ENCODE measurements at regions not wholly inside any gene's neighbourhood (a gene's known extent, or its start where the extent isn't known, plus 50 kb on each side); places are given as distances from the start of the nearest gene placed in this dataset.

- TF ChIP-seq, protein P1, sequence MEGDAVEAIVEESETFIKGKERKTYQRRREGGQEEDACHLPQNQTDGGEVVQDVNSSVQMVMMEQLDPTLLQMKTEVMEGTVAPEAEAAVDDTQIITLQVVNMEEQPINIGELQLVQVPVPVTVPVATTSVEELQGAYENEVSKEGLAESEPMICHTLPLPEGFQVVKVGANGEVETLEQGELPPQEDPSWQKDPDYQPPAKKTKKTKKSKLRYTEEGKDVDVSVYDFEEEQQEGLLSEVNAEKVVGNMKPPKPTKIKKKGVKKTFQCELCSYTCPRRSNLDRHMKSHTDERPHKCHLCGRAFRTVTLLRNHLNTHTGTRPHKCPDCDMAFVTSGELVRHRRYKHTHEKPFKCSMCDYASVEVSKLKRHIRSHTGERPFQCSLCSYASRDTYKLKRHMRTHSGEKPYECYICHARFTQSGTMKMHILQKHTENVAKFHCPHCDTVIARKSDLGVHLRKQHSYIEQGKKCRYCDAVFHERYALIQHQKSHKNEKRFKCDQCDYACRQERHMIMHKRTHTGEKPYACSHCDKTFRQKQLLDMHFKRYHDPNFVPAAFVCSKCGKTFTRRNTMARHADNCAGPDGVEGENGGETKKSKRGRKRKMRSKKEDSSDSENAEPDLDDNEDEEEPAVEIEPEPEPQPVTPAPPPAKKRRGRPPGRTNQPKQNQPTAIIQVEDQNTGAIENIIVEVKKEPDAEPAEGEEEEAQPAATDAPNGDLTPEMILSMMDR (tag by site-specific recombination; IDR thresholded peaks at IDR 0.05): no peak
- TF ChIP-seq, protein P2, sequence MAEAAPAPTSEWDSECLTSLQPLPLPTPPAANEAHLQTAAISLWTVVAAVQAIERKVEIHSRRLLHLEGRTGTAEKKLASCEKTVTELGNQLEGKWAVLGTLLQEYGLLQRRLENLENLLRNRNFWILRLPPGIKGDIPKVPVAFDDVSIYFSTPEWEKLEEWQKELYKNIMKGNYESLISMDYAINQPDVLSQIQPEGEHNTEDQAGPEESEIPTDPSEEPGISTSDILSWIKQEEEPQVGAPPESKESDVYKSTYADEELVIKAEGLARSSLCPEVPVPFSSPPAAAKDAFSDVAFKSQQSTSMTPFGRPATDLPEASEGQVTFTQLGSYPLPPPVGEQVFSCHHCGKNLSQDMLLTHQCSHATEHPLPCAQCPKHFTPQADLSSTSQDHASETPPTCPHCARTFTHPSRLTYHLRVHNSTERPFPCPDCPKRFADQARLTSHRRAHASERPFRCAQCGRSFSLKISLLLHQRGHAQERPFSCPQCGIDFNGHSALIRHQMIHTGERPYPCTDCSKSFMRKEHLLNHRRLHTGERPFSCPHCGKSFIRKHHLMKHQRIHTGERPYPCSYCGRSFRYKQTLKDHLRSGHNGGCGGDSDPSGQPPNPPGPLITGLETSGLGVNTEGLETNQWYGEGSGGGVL (tag by site-specific recombination; IDR thresholded peaks at IDR 0.05): no peak
- no peak for TF ChIP-seq ZNF707 (tag by site-specific recombination; IDR thresholded peaks at IDR 0.05)
- no peak for TF ChIP-seq ZBTB1 (tag by site-specific recombination; IDR thresholded peaks at IDR 0.05)
- no peak for TF ChIP-seq ZFP41 (tag by site-specific recombination; IDR thresholded peaks at IDR 0.05; ENCODE audit: borderline replicate concordance)
- TF ChIP-seq ZNF433 (tag by site-specific recombination; IDR thresholded peaks at IDR 0.05; ENCODE audit: low read depth): no peak
- no peak for TF ChIP-seq PBX3 (CRISPR knock-in tag; IDR thresholded peaks at IDR 0.05)
- no peak for TF ChIP-seq REST (tag by site-specific recombination; IDR thresholded peaks at IDR 0.05)
- no peak for TF ChIP-seq ZBTB21 (tag by site-specific recombination; IDR thresholded peaks at IDR 0.05)
- TF ChIP-seq YY1 (tag by site-specific recombination; IDR thresholded peaks at IDR 0.05): no peak
- TF ChIP-seq ZNF324 (tag by site-specific recombination; IDR thresholded peaks at IDR 0.05): no peak
Observed at GRCh38 chr13:83485101-83485500, 397.2 kb downstream of the SLITRK1 start.
